ENCODE measurements at regions not wholly inside any gene's neighbourhood (a gene's known extent, or its start where the extent isn't known, plus 50 kb on each side); places are given as distances from the start of the nearest gene placed in this dataset.
"Not testable (repeated sequence)": the region's sequence is repeated elsewhere in the genome, so short reads cannot be mapped to it uniquely, and the experiment has no call there.

- H3K4me3 ChIP-seq (ENCODE audit: low read depth, low read length) = no peak overlapping the region
These were observed 1138.2 kb downstream of the UQCRFS1 start for GRCh38 chr19:28074773-28075172.

DNA sequence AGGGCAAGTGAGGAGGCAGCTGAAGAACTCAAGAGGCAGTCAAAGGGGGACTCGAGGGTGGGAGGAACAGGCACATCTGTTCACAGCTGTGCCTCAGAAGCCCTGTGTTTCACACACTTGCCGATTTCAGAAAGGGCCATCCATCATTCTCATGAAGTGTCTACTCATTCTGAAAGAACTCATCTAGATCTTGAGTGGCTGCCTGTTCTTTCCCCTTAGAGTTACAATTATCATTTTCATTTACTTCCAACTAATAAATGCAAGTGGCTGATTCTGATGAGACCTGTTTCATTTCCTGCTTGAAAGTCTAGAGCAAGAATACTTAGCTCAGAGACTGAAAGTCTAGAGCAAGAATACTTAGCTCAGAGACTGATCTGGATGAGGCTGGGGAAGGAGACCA, 1145.1 kb downstream of the UQCRFS1 start:
- no peak overlapping the region for H3K4me3 ChIP-seq (ENCODE audit: low read depth, low read length)

GRCh38 chr19:28066988-28067387, 1146.0 kb downstream of the UQCRFS1 start:
- no peak overlapping the region for H3K4me3 ChIP-seq (ENCODE audit: low read depth, low read length)

- H3K4me3 ChIP-seq (ENCODE audit: low read depth, low read length) = no peak overlapping the region
These were observed 1146.8 kb downstream of the UQCRFS1 start for GRCh38 chr19:28066161-28066560.

GRCh38 chr19:28065026-28065425, 1147.9 kb downstream of the UQCRFS1 start:
- no peak overlapping the region for H3K4me3 ChIP-seq (ENCODE audit: low read depth, low read length)

DNA sequence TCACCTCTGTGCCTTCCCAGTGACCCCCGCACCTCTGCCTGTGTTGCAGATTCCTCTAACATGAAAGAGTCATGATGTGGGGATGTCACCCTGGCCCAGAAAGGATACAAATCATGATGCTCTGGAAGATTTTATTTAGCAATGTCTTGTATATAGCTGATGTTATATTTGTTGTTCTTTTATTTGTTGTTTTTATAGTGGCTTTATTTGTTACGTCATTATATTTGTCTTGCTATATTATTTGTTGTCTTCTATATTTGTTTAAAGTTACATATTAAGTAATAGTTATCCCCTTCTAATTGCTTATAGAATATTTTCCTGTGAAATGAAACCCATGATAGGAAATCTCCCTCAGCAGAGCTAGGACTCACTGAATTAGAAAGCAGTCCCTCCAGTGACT, 1149.2 kb downstream of the UQCRFS1 start:
- H3K4me3 ChIP-seq (ENCODE audit: low read depth, low read length) = no peak overlapping the region

GRCh38 chr19:28061111-28061510, 1151.8 kb downstream of the UQCRFS1 start:
- H3K4me3 ChIP-seq (ENCODE audit: low read depth, low read length) = no peak overlapping the region

GRCh38 chr19:28057026-28057425, 1155.9 kb downstream of the UQCRFS1 start:
- not testable (repeated sequence) for H3K4me3 ChIP-seq (ENCODE audit: low read depth, low read length)

DNA sequence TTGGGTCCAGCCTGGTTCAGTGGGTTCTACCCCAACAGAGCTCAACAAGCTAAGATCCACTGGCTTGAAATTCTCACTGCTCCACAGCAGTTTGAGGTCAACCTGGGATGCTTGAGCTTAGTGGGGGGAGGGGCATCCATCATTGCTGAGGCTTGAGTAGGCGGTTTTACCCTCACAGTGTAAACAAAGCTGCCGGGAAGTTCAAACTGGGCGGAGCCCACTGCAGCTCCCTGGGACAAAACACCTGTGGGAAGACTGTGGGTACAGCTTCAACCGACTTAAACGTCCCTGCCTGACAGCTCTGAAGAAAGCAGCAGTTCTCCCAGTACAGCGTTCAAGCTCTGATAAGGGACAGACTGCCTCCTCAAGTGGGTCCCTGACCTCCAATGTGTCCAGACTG, 1161.9 kb downstream of the UQCRFS1 start:
- H3K4me3 ChIP-seq (ENCODE audit: low read depth, low read length) = no peak overlapping the region

- H3K4me3 ChIP-seq (ENCODE audit: low read depth, low read length) = no peak overlapping the region
These were observed 1163.1 kb downstream of the UQCRFS1 start for GRCh38 chr19:28049875-28050274.

GRCh38 chr19:28046932-28047331, 1166.0 kb downstream of the UQCRFS1 start:
- H3K4me3 ChIP-seq (ENCODE audit: low read depth, low read length) = no peak overlapping the region

DNA sequence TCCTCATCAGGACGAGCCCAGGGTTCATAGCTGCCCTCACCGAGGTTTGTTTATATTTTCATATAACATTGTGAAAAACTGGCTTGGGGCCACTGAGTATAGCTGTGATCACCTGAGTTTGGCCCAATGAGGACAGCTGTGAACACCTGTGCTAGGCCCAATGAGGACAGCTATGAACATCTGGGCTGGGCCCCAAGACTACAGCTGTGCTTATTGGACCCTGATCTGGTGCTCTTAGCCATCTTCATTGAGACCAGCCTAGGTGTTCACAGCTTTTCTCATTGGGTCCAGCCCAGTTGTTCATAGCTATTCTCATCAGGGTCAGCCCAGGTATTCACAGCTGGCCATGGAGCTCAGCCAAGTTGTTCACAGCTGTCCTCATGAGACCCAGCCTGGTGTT, 1167.3 kb downstream of the UQCRFS1 start:
- no peak overlapping the region for H3K4me3 ChIP-seq (ENCODE audit: low read depth, low read length)

GRCh38 chr19:28044477-28044876, 1168.5 kb downstream of the UQCRFS1 start:
- no peak overlapping the region for H3K4me3 ChIP-seq (ENCODE audit: low read depth, low read length)

- H3K4me3 ChIP-seq (ENCODE audit: low read depth, low read length) = no peak overlapping the region
These were observed 1170.4 kb downstream of the UQCRFS1 start for GRCh38 chr19:28042516-28042915.

- no peak overlapping the region for H3K4me3 ChIP-seq (ENCODE audit: low read depth, low read length)
These were observed 1173.1 kb downstream of the UQCRFS1 start for GRCh38 chr19:28039677-28040381.

- no peak overlapping the region for H3K4me3 ChIP-seq (ENCODE audit: low read depth, low read length)
These were observed 1175.8 kb downstream of the UQCRFS1 start for GRCh38 chr19:28037186-28037585.

GRCh38 chr19:28036486-28036885, 1176.5 kb downstream of the UQCRFS1 start:
- H3K4me3 ChIP-seq (ENCODE audit: low read depth, low read length) = no peak overlapping the region

DNA sequence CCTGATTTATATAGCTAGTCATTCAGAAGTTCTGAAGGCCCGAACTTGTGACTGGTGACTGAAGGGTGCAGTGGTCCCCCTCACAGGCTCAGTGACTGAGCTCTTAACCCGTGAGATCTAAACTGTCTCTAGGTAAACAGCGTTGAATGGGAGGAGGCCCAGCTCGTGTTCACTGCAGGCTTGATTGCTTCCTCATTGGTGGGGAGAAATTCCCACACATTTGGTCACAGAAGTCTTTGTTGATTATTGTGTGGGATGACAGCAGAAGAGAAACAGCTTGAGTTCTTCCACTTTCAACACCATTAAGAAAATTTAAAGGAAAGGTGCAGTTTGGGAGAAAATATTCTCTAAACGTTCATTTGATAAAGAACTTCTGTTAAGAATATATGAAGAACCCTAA, 1178.0 kb downstream of the UQCRFS1 start:
- no peak overlapping the region for H3K4me3 ChIP-seq (ENCODE audit: low read depth, low read length)

GRCh38 chr19:28028881-28029444, 1184.0 kb downstream of the UQCRFS1 start:
- H3K4me3 ChIP-seq (ENCODE audit: low read depth, low read length) = no peak overlapping the region

GRCh38 chr19:28027116-28027515, 1185.8 kb downstream of the UQCRFS1 start:
- no peak overlapping the region for H3K4me3 ChIP-seq (ENCODE audit: low read depth, low read length)

GRCh38 chr19:28026636-28027035, 1186.3 kb downstream of the UQCRFS1 start:
- no peak overlapping the region for H3K4me3 ChIP-seq (ENCODE audit: low read depth, low read length)

GRCh38 chr19:28024920-28025319, 1188.0 kb downstream of the UQCRFS1 start:
- no peak overlapping the region for H3K4me3 ChIP-seq (ENCODE audit: low read depth, low read length)

- no peak overlapping the region for H3K4me3 ChIP-seq (ENCODE audit: low read depth, low read length)
These were observed 1189.9 kb downstream of the UQCRFS1 start for GRCh38 chr19:28023064-28023463.
